KMS-11 (cell line): ENCODE measurements at regions not wholly inside any gene's neighbourhood (a gene's known extent, or its start where the extent isn't known, plus 50 kb on each side); places are given as distances from the start of the nearest gene placed in this dataset.

Experiments used
- H2AFZ ChIP-seq: fragments of 200-600 bp; sonication (generic); 2 replicates; pipeline ENCODE4 v1.6.1; 2016; ENCODE audit warnings: antibody characterized with exemption, mixed run types, low read depth
- H3K27ac ChIP-seq: fragments of 200-600 bp; sonication (generic); 2 replicates; pipeline ENCODE4 v1.6.1; 2016; ENCODE audit warnings: mild to moderate bottlenecking, mixed run types
- H3K27me3 ChIP-seq: fragments of 200-600 bp; sonication (generic); 2 replicates; pipeline ENCODE4 v1.6.1; 2017; ENCODE audit warnings: mild to moderate bottlenecking, low read depth, mixed run types, moderate library complexity; ENCODE audit not compliant: insufficient read depth
- H3K36me3 ChIP-seq: fragments of 200-600 bp; sonication (generic); 2 replicates; pipeline ENCODE4 v1.6.1; 2017; ENCODE audit warnings: mild to moderate bottlenecking, mixed run types; ENCODE audit not compliant: insufficient read depth
- H3K4me1 ChIP-seq: fragments of 200-600 bp; sonication (generic); 2 replicates; pipeline ENCODE4 v1.6.1; 2016; ENCODE audit warnings: mild to moderate bottlenecking, low read depth, mixed run types; ENCODE audit not compliant: poor library complexity, severe bottlenecking
- H3K4me2 ChIP-seq: fragments of 200-600 bp; sonication (generic); 2 replicates; pipeline ENCODE4 v1.7.0; 2016; ENCODE audit warnings: mild to moderate bottlenecking, mixed run types
- H3K4me3 ChIP-seq: fragments of 200-600 bp; sonication (generic); IDR thresholded peaks from 2 replicates; pipeline ENCODE4 v1.6.1; 2017; ENCODE audit warnings: low read depth, low read length, mixed read lengths; ENCODE audit not compliant: insufficient read depth
- H3K79me2 ChIP-seq: fragments of 200-600 bp; sonication (generic); 2 replicates; pipeline ENCODE4 v1.6.1; 2016; ENCODE audit warnings: low read depth, mixed run types; ENCODE audit not compliant: insufficient read depth
- H3K9ac ChIP-seq: fragments of 200-600 bp; sonication (generic); 2 replicates; pipeline ENCODE4 v1.6.1; 2016; ENCODE audit warnings: mild to moderate bottlenecking, mixed run types
- H4K20me1 ChIP-seq: fragments of 200-600 bp; sonication (generic); 2 replicates; pipeline ENCODE4 v1.6.1; 2016; ENCODE audit warnings: mild to moderate bottlenecking, mixed run types; ENCODE audit not compliant: insufficient read depth
- CTCF ChIP-seq: fragments of 200-600 bp; sonication (generic); conservative IDR thresholded peaks from 2 replicates; pipeline ENCODE4 v1.6.1; 2017; ENCODE audit warnings: low read depth, mild to moderate bottlenecking, antibody characterized with exemption, low read length, moderate library complexity, mixed read lengths

- TF ChIP-seq CTCF, result no peak
- no peak overlapping the region for H3K4me3 ChIP-seq
Observed at GRCh38 chr1:55692726-55693125, 477.6 kb upstream of the USP24 start.

GRCh38 chr1:55690366-55690765 lies 475.2 kb upstream of the USP24 start:
- no peaks in the 10 kb centered on the region for H3K79me2 ChIP-seq
- no peak overlapping the region for H3K27ac ChIP-seq
- no peaks in the 10 kb centered on the region for H3K4me1 ChIP-seq
- H3K36me3 ChIP-seq, result no peaks in the 10 kb centered on the region
- H3K4me3 ChIP-seq, result no peak overlapping the region
- no peaks in the 10 kb centered on the region for H4K20me1 ChIP-seq
- H2AFZ ChIP-seq, result no peak overlapping the region
- H3K4me2 ChIP-seq, result no peak overlapping the region
- H3K9ac ChIP-seq, result no peak overlapping the region
- no peak for TF ChIP-seq CTCF
- H3K27me3 ChIP-seq, result no peaks in the 10 kb centered on the region

More at GRCh38 chr1:55692726-55693125, 477.6 kb upstream of the USP24 start:
- H4K20me1 ChIP-seq, result no peaks in the 10 kb centered on the region
- no peak overlapping the region for H2AFZ ChIP-seq
- no peak overlapping the region for H3K4me2 ChIP-seq
- H3K27ac ChIP-seq, result no peak overlapping the region
- no peak overlapping the region for H3K9ac ChIP-seq
- H3K79me2 ChIP-seq, result no peaks in the 10 kb centered on the region
- H3K4me1 ChIP-seq, result no peaks in the 10 kb centered on the region
- no peaks in the 10 kb centered on the region for H3K27me3 ChIP-seq
- H3K36me3 ChIP-seq, result no peaks in the 10 kb centered on the region

GRCh38 chr1:55689800-55690199 lies 474.6 kb upstream of the USP24 start:
- Histone ChIP-seq H3K27me3 (no peaks in the 10 kb centered on the region), H3K27ac (no peak overlapping the region), H3K4me2 (no peak overlapping the region), H3K4me3 (no peak overlapping the region), H3K79me2 (no peaks in the 10 kb centered on the region), H4K20me1 (no peaks in the 10 kb centered on the region), H3K9ac (no peak overlapping the region), H2AFZ (no peak overlapping the region), H3K4me1 (no peaks in the 10 kb centered on the region), H3K36me3 (no peaks in the 10 kb centered on the region)
- TF ChIP-seq CTCF, result no peak

GRCh38 chr1:55685560-55685959 lies 470.4 kb upstream of the USP24 start:
- H3K27me3 ChIP-seq, result no peaks in the 10 kb centered on the region
- no peaks in the 10 kb centered on the region for H3K36me3 ChIP-seq
- no peaks in the 10 kb centered on the region for H3K4me1 ChIP-seq
- H3K4me2 ChIP-seq, result no peak overlapping the region
- no peaks in the 10 kb centered on the region for H3K79me2 ChIP-seq
- no peaks in the 10 kb centered on the region for H4K20me1 ChIP-seq
- no peak overlapping the region for H3K4me3 ChIP-seq
- no peak for TF ChIP-seq CTCF
- H2AFZ ChIP-seq, result no peak overlapping the region
- no peak overlapping the region for H3K27ac ChIP-seq
- H3K9ac ChIP-seq, result no peak overlapping the region
